Body of pancreas (tissue), 4 donors: ENCODE measurements at regions not wholly inside any gene's neighbourhood (a gene's known extent, or its start where the extent isn't known, plus 50 kb on each side); places are given as distances from the start of the nearest gene placed in this dataset.

ENCODE experiments used
- CTCF ChIP-seq, 7 experiments: fragments of 450-650 bp in 4 of 7; fragments of 200-600 bp in 3 of 7; sonication (generic) in 3 of 7; IDR thresholded peaks; one replicate each; pipeline ENCODE4 v1.5.1; 2016 to 2019; ENCODE audit warnings: antibody characterized with exemption in 7 of 7
- POLR2A ChIP-seq, 3 donors: fragments of 450-650 bp; IDR thresholded peaks; one replicate each; pipeline ENCODE4 v1.6.1; 2016; ENCODE audit warnings: antibody characterized with exemption in 3 of 3, mild to moderate bottlenecking in 2 of 3

GRCh38 chr5:152686931-152687330 lies 281.9 kb upstream of the NMUR2 start:
- TF ChIP-seq POLR2A (IDR thresholded peaks at IDR 0.05), result no peak
- TF ChIP-seq CTCF (IDR thresholded peaks at IDR 0.05), result no peak
